Transverse colon (tissue), 4 donors: ENCODE measurements at regions not wholly inside any gene's neighbourhood (a gene's known extent, or its start where the extent isn't known, plus 50 kb on each side); places are given as distances from the start of the nearest gene placed in this dataset.

Experiments
- DNase-seq: peaks from one replicate; pipeline ENCODE4 v3.0.0-alpha.2; 2019
- H3K27ac ChIP-seq, 4 donors: fragments of 200-600 bp; sonication (generic); 2 replicates each; pipeline ENCODE4 v1.5.1; 2016 to 2018; ENCODE audit warnings: inconsistent platforms in 4 of 4
- H3K27me3 ChIP-seq: fragments of 200-600 bp; sonication (generic); 2 replicates; pipeline ENCODE4 v1.5.1; 2017; ENCODE audit warnings: inconsistent platforms
- H3K36me3 ChIP-seq, 4 donors: fragments of 200-600 bp; sonication (generic); 2 replicates each; pipeline ENCODE4 v1.5.1; 2017 to 2019; ENCODE audit warnings: inconsistent platforms in 4 of 4
- H3K4me1 ChIP-seq, 4 donors: fragments of 200-600 bp; sonication (generic); 2 replicates each; pipeline ENCODE4 v1.5.1; 2017 to 2020; ENCODE audit warnings: inconsistent platforms in 4 of 4
- H3K4me3 ChIP-seq, 4 donors: fragments of 200-600 bp; sonication (generic); 1 replicate in 1 of 4; 2 replicates in 3 of 4; pipeline versions ENCODE4 v1.5.1 to v1.6.1; 2017 to 2019; ENCODE audit warnings: inconsistent platforms in 4 of 4
- H3K9me3 ChIP-seq, 2 donors: fragments of 200-600 bp; sonication (generic); 2 replicates each; pipeline ENCODE4 v1.5.1; 2017 to 2019; ENCODE audit warnings: inconsistent platforms in 2 of 2
- CTCF ChIP-seq, 5 experiments: fragments of 200-600 bp in 3 of 5; fragments of 450-650 bp in 2 of 5; sonication (generic) in 3 of 5; IDR thresholded peaks; 1 replicate in 2 of 5; 2 replicates in 3 of 5; pipeline ENCODE4 v1.5.1; 2016 to 2017; ENCODE audit warnings: antibody characterized with exemption in 5 of 5, inconsistent platforms in 3 of 5, mild to moderate bottlenecking in 2 of 5, moderate library complexity in 1 of 5
- EP300 ChIP-seq: sonication (generic); formaldehyde crosslinking; IDR thresholded peaks from one replicate; pipeline ENCODE4 v1.6.1; 2017; ENCODE audit warnings: antibody characterized with exemption, low read depth
- POLR2A ChIP-seq: fragments of 450-650 bp; IDR thresholded peaks from one replicate; pipeline ENCODE4 v1.6.1; 2016; ENCODE audit warnings: antibody characterized with exemption, mild to moderate bottlenecking, moderate library complexity
- POLR2AphosphoS5 ChIP-seq, 3 donors: sonication (generic); formaldehyde crosslinking; IDR thresholded peaks; one replicate each; pipeline ENCODE4 v1.6.1; 2016; ENCODE audit warnings: antibody characterized with exemption in 3 of 3
- WGBS, 2 donors: methylation state at CpG; one replicate each; pipeline ENCODE4 v1.1.5; 2018; ENCODE audit warnings: low coverage in 1 of 2; 5-methylcytosine and 5-hydroxymethylcytosine counted together
- in situ Hi-C, 4 donors: fragments of 200-750 bp; cut with MboI; loops; one replicate each; pipeline versions ENCODE4 v1.15.0 to v1.15.1; 2017; ENCODE audit warnings: low sequenced_read_pairs in 3 of 4, low pct_ligation_motif_present in 1 of 4, low pct_unique_long_range_greater_than_20kb in 1 of 4
- intact Hi-C: fragments of 100-400 bp; cut with DNase I; formaldehyde crosslinking; loops from one replicate; pipeline ENCODE4 v1.15.1; 2023; ENCODE audit warnings: low total_unique reads
- small RNA-seq, 4 donors: library from RNA; depleted of rRNA; stranded (forward); fragments of <200 nt; gene quantifications; one replicate each; pipeline ENCODE3, GENCODE V24; 2016

- Histone ChIP-seq H3K27ac (no peak overlapping the region), H3K9me3 (no peaks in the 10 kb centered on the region), H3K27me3 (no peaks in the 10 kb centered on the region), H3K36me3 (no peaks in the 10 kb centered on the region), H3K4me1 (peaks cover 4 to 14% (median 10%) of the 10 kb centered on the region in 4 donors), H3K4me3 (no peak overlapping the region)
- 77% methylated on average over 2 of the region's 2 CpGs; no CpG with 5 or more reads in 1 of the 2 donors for WGBS, 2 donors
- in situ Hi-C loops (loop anchor here (10.0 to 25.0 kb wide), 3 partner anchors 575 to 953 kb away; no protein-coding TSS in a partner anchor), intact Hi-C loops (loop anchor here (5.0 kb wide), 1 partner anchor 578 kb away; no protein-coding TSS in a partner anchor)
- DNase-seq = no peak
- TF ChIP-seq CTCF (IDR thresholded peaks at IDR 0.05) = no peak
- TF ChIP-seq POLR2A = no peak
- no peak for TF ChIP-seq POLR2AphosphoS5 (IDR thresholded peaks at IDR 0.05)
- TF ChIP-seq EP300 = no peak
These were observed 118.8 kb downstream of the ADTRP start for GRCh38 chr6:11659757-11660156.

DNA sequence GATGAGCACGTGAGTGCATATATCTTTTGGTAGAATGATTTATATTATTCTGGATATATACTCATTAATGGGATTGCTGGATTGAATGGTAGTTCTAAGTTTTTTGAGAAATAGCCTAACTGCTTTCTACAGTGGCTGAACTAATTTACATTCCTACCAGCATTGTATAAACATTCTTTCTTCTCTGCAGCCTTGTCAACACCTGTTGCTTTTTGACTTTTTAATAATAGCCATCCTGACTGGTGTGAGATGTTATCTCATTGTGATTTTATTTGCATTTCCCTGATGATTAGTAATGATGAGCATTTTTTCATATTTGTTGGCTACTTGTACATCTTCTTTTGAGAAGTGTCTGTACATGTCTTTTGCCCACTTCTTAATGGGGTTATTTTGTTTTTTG lies 116.3 kb downstream of the ADTRP start:
- no peak for DNase-seq
- H3K36me3 ChIP-seq = no peaks in the 10 kb centered on the region
- intact Hi-C loops (no loop called here), in situ Hi-C loops (loop anchor here in 3 of 4 donors (25.0 kb wide), 2 partner anchors 575 to 950 kb away; no protein-coding TSS in a partner anchor)
- H3K4me3 ChIP-seq = no peak overlapping the region
- H3K27ac ChIP-seq = no peak overlapping the region
- H3K9me3 ChIP-seq = no peaks in the 10 kb centered on the region
- TF ChIP-seq CTCF (IDR thresholded peaks at IDR 0.05) (no peak), POLR2AphosphoS5 (IDR thresholded peaks at IDR 0.05) (no peak)
- H3K27me3 ChIP-seq = no peaks in the 10 kb centered on the region
- H3K4me1 ChIP-seq = no peaks in the 10 kb centered on the region
- WGBS, 2 donors = 67 to 80% methylated on average over 1 of the region's 1 CpG

GRCh38 chr6:11663519-11663918 lies 115.1 kb downstream of the ADTRP start:
- intact Hi-C loops (no loop called here), in situ Hi-C loops (loop anchor here in 3 of 4 donors (25.0 kb wide), 2 partner anchors 574 to 949 kb away; no protein-coding TSS in a partner anchor)
- WGBS, 2 donors = 72 to 89% methylated on average over 2 of the region's 2 CpGs
- no peak for DNase-seq
- no peak overlapping the region for H3K27ac ChIP-seq
- H3K4me3 ChIP-seq = no peak overlapping the region
- no peaks in the 10 kb centered on the region for H3K4me1 ChIP-seq
- H3K27me3 ChIP-seq = no peaks in the 10 kb centered on the region
- no peaks in the 10 kb centered on the region for H3K9me3 ChIP-seq
- no peaks in the 10 kb centered on the region for H3K36me3 ChIP-seq
- TF ChIP-seq CTCF (IDR thresholded peaks at IDR 0.05) = no peak
- TF ChIP-seq EP300 = no peak
- no peak for TF ChIP-seq POLR2AphosphoS5 (IDR thresholded peaks at IDR 0.05)
- no peak for TF ChIP-seq POLR2A

Small RNAs in the stretch of these regions (small RNA-seq; reads per million reads assigned to genes)
- gene RF00017 = 0 reads per million in 4 donors
